IMR-90 (cell line): ENCODE measurements at regions not wholly inside any gene's neighbourhood (a gene's known extent, or its start where the extent isn't known, plus 50 kb on each side); places are given as distances from the start of the nearest gene placed in this dataset.
A peak's percentile ranks its signal among the peaks of the same experiment; 100 is the strongest.

ENCODE experiments used
- ATAC-seq: fragments of 200-7000 bp; cut with Tn5 transposase; 2 replicates; pipeline ENCODE4 v1.9.1; 2020; ENCODE audit warnings: low read depth, mild to moderate bottlenecking, moderate library complexity
- BruUV-seq: library from RNA; stranded (reverse); fragments of 400-500 nt; replicated peaks from 2 replicates; lab custom pipeline; 2021; lab: Mats Ljungman, UMichigan
- CTCF ChIA-PET: fragments of 300-600 bp; formaldehyde crosslinking; extraction: SDS; loops from one replicate; lab custom pipeline; 2021; ENCODE audit warnings: antibody characterized with exemption; lab: Yijun Ruan, JAX
- POLR2A ChIA-PET: fragments of 300-600 bp; sonication (Branson Sonifier 250); formaldehyde crosslinking; loops from one replicate; lab custom pipeline; 2022; ENCODE audit warnings: antibody characterized with exemption; ENCODE audit not compliant: unreplicated experiment; lab: Charles Lee
- DNase-seq: peaks from one replicate; pipeline ENCODE4 v3.0.0; 2013
- H2AFZ ChIP-seq: replicated peaks from 2 replicates; pipeline ENCODE3; 2013; ENCODE audit warnings: low read length, mild to moderate bottlenecking; ENCODE audit not compliant: poor library complexity
- H2AK5ac ChIP-seq: 2 replicates; pipeline ENCODE4 v1.6.1; 2013; ENCODE audit warnings: low read depth, low read length, inconsistent platforms
- H2AK9ac ChIP-seq: replicated peaks from 2 replicates; pipeline ENCODE3; 2013; ENCODE audit warnings: mild to moderate bottlenecking, low read depth, low read length, moderate library complexity; ENCODE audit not compliant: poor library complexity
- H2BK120ac ChIP-seq: 2 replicates; pipeline ENCODE4 v1.6.1; 2013; ENCODE audit warnings: low read depth, low read length, inconsistent platforms
- H2BK15ac ChIP-seq: 3 replicates; pipeline ENCODE4 v1.6.1; 2013; ENCODE audit warnings: low read depth, low read length, inconsistent platforms
- H2BK20ac ChIP-seq: 2 replicates; pipeline ENCODE4 v1.6.1; 2013; ENCODE audit warnings: low read depth, mild to moderate bottlenecking, inconsistent platforms, low read length, moderate library complexity
- H2BK5ac ChIP-seq: 2 replicates; pipeline ENCODE4 v1.6.1; 2013; ENCODE audit warnings: mild to moderate bottlenecking, low read depth, low read length, inconsistent platforms; ENCODE audit not compliant: poor library complexity, severe bottlenecking
- H3K14ac ChIP-seq: replicated peaks from 2 replicates; pipeline ENCODE4 v1.6.1; 2013; ENCODE audit warnings: low read depth, low read length, inconsistent platforms
- H3K18ac ChIP-seq: 2 replicates; pipeline ENCODE4 v1.6.1; 2013; ENCODE audit warnings: low read depth, low read length, control low read depth
- H3K23ac ChIP-seq: 2 replicates; pipeline ENCODE4 v1.6.1; 2013; ENCODE audit warnings: low read depth, low read length, inconsistent platforms
- H3K27ac ChIP-seq: 2 replicates; pipeline ENCODE4 v1.5.1; 2013; ENCODE audit warnings: mild to moderate bottlenecking, control low read depth, low read length; ENCODE audit not compliant: insufficient read depth
- H3K27me3 ChIP-seq: 2 replicates; pipeline ENCODE4 v1.6.1; 2013; ENCODE audit warnings: low read length; ENCODE audit not compliant: control insufficient read depth, insufficient read depth
- H3K36me3 ChIP-seq: 2 replicates; pipeline ENCODE4 v1.6.1; 2013; ENCODE audit warnings: low read length, mixed read lengths; ENCODE audit not compliant: control insufficient read depth, insufficient read depth
- H3K4ac ChIP-seq: 2 replicates; pipeline ENCODE4 v1.6.1; 2013; ENCODE audit warnings: low read depth, low read length, inconsistent platforms
- H3K4me1 ChIP-seq: 2 replicates; pipeline ENCODE4 v1.6.1; 2013; ENCODE audit warnings: low read length, mixed read lengths; ENCODE audit not compliant: control insufficient read depth, insufficient read depth
- H3K4me2 ChIP-seq: 2 replicates; pipeline ENCODE4 v1.6.1; 2013; ENCODE audit warnings: low read depth, mild to moderate bottlenecking, control low read depth, low read length, moderate library complexity
- H3K4me3 ChIP-seq: 2 replicates; pipeline ENCODE4 v1.5.1; 2013; ENCODE audit warnings: low read depth, mild to moderate bottlenecking, control low read depth, low read length, moderate library complexity; ENCODE audit not compliant: insufficient read depth
- H3K56ac ChIP-seq: 2 replicates; pipeline ENCODE4 v1.6.1; 2013; ENCODE audit warnings: low read length, inconsistent platforms; ENCODE audit not compliant: insufficient read depth; ENCODE audit errors: extremely low read depth
- H3K79me1 ChIP-seq, 2 experiments: 2 replicates each; pipeline ENCODE4 v1.6.1; 2013; ENCODE audit warnings: low read length in 2 of 2, inconsistent platforms in 1 of 2, low read depth in 1 of 2
- H3K9ac ChIP-seq: 2 replicates; pipeline ENCODE4 v1.6.1; 2013; ENCODE audit warnings: low read depth, low read length, control low read depth
- H3K9me1 ChIP-seq: 2 replicates; pipeline ENCODE4 v1.6.1; 2013; ENCODE audit warnings: low read length, inconsistent platforms; ENCODE audit not compliant: insufficient read depth
- H3K9me3 ChIP-seq: 2 replicates; pipeline ENCODE4 v1.6.1; 2013; ENCODE audit warnings: low read length; ENCODE audit not compliant: control insufficient read depth, insufficient read depth
- H4K20me1 ChIP-seq: 2 replicates; pipeline ENCODE4 v1.6.1; 2013; ENCODE audit warnings: low read length, inconsistent platforms; ENCODE audit not compliant: insufficient read depth
- H4K5ac ChIP-seq: 2 replicates; pipeline ENCODE4 v1.6.1; 2013; ENCODE audit warnings: mild to moderate bottlenecking, low read depth, low read length, control low read depth
- H4K8ac ChIP-seq, 2 experiments: 2 replicates each; pipeline ENCODE4 v1.6.1; 2013; ENCODE audit warnings: low read depth in 2 of 2, low read length in 2 of 2, control low read depth in 1 of 2, inconsistent platforms in 1 of 2
- H4K91ac ChIP-seq: 2 replicates; pipeline ENCODE4 v1.6.1; 2013; ENCODE audit warnings: low read depth, low read length, inconsistent platforms; ENCODE audit not compliant: insufficient read depth
- RAD21 ChIP-seq: IDR thresholded peaks from 2 replicates; pipeline ENCODE4 v1.6.1; 2012; ENCODE audit warnings: low read length, improper control_type of control experiment
- dilution Hi-C: fragments of 300-500 bp; cut with HindIII; formaldehyde crosslinking; loops from one replicate; pipeline ENCODE4 v1.14.3; 2018; ENCODE audit warnings: low sequenced_read_pairs; ENCODE audit not compliant: unreplicated experiment
- in situ Hi-C: fragments of 300-500 bp; cut with MboI; formaldehyde crosslinking; loops from 3 replicates; pipeline ENCODE4 v1.14.3; 2019; ENCODE audit warnings: low sequenced_read_pairs, inconsistent platforms, mixed read lengths
- intact Hi-C: fragments of 100-400 bp; cut with micrococcal nuclease; formaldehyde crosslinking; loops from 2 replicates; pipeline ENCODE4 v1.10.0; 2022

GRCh38 chr3:35936571-35936970 is 297.2 kb downstream of the ARPP21 start:
- Histone ChIP-seq H3K18ac (no peak overlapping the region), H3K27me3 (no peaks in the 10 kb centered on the region), H3K14ac (no peak overlapping the region), H3K56ac (no peak overlapping the region), H3K79me1 (no peaks in the 10 kb centered on the region), H2AFZ (no peak overlapping the region), H3K36me3 (no peaks in the 10 kb centered on the region), H3K4me2 (no peak overlapping the region), H3K4ac (no peak overlapping the region), H2AK5ac (no peak overlapping the region), H3K9ac (no peak overlapping the region), H4K8ac (no peak overlapping the region), H2BK20ac (no peak overlapping the region), H2BK5ac (no peak overlapping the region), H3K9me1 (no peaks in the 10 kb centered on the region), H3K4me1 (no peaks in the 10 kb centered on the region), H2BK120ac (no peak overlapping the region), H3K23ac (no peak overlapping the region), H3K27ac (no peak overlapping the region), H2BK15ac (no peak overlapping the region), H4K91ac (no peak overlapping the region), H4K20me1 (no peaks in the 10 kb centered on the region), H3K4me3 (no peak overlapping the region), H4K5ac (no peak overlapping the region), H2AK9ac (no peak overlapping the region), H3K9me3 (no peaks in the 10 kb centered on the region)
- ATAC-seq (peak; percentile 17), DNase-seq (peak; percentile 57)
- intact Hi-C loops = no loop called here
- dilution Hi-C loops = no loop called here
- ChIA-PET POLR2A (no interaction called here), CTCF (no interaction called here)
- in situ Hi-C loops = no loop called here
- no TSS peak for BruUV-seq
- no peak for TF ChIP-seq RAD21
